HG02678 (cell line): ENCODE measurements at regions not wholly inside any gene's neighbourhood (a gene's known extent, or its start where the extent isn't known, plus 50 kb on each side); places are given as distances from the start of the nearest gene placed in this dataset.
"Not testable (repeated sequence)": the region's sequence is repeated elsewhere in the genome, so short reads cannot be mapped to it uniquely, and the experiment has no call there.

Source experiments
- ATAC-seq: cut with Tn5 transposase; IDR thresholded peaks from one replicate; pipeline ENCODE4 v1.9.1; 2021; ENCODE audit warnings: mild to moderate bottlenecking, moderate library complexity; ENCODE audit not compliant: unreplicated experiment

DNA sequence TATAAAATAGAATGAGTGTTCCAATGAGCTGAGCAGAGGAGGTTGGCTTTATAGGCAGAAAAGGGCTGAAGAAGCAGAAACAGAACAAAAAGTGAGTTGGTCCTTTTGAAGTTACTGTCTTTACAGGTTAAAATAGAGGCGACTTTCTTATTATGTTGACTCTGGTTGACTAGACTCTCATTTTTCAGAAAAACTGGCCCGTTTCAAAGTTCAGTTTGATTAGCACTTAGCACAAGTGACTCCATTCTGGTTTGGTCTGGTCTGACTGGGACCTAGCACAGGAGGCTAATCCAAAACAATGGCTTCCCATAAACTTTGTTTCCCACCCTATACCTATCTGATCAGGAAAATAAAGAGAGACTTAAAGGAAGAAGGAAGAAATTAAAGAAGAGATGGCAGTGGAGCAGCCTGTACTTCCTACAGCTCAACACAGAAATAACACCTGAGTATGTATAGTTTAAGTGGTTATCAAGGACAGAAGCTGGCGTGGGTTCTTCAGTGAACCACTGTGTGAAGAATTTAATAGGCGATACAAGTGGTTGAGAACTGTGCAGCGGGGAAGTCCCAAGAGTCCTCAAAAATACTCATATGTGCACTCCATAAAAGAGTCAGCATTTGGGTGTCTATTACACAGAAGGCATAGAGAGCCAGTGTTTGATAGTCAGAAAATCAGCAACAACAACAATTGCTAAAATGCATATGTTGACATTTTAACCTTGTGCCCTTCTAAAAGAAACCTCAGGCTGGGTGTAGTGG lies 554.8 kb upstream of the HTR2C start:
- no peak for ATAC-seq

DNA sequence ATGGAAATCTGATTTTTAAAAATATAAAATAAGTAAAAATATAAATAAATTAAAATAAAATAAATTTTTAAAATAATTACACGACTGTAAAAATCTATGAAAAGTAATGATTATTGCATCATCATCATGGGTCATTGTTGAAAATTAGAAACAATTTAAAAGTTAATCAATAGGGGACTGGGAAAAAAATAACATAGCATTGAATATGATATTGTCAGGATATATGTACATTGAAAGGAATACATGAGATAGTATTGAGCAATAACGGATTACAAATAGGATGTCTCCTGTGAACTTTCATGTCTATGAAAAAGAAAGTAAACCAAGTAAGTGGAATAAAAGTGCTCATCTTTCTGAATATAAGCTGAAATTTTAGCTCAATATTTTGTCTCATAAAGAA lies 566.8 kb upstream of the HTR2C start:
- no peak for ATAC-seq

DNA sequence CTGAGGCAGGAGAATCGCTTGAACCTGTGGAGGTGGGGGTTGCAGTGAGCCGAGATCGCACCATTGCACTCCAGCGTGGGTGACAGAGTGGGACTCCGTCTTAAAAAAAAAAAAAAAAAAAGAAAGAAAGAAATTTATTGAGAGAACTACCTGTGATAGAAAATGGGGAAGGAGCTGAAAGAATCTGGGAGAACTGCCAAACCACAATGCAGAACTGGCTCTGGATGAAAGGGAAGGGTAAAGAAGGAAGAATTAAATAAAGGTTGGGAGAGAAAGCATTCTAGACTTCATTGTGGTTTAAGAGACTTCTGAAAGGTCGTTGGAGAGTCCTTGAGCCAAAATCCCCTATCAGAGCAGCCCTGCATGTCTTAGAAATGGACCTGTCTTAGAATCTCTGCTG lies 567.9 kb upstream of the HTR2C start:
- no peak for ATAC-seq

DNA sequence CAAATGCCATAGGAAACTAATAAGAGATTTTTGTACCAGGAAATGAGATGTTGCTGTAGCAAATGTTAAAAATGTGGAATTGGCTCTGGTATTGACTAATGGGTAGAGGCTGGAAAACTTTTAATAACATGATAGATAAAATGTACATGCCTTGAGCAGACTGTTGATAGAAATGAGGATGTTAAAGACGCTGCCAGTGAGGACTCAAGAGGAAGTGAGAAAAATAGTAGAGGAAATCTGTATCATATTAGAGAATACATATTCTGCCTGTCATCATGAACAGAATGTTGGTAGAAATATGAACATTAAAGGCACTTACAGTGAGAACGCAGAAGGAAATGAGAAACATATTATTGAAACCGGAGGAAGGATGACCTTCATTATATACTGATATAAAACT lies 577.2 kb upstream of the HTR2C start:
- no peak for ATAC-seq

DNA sequence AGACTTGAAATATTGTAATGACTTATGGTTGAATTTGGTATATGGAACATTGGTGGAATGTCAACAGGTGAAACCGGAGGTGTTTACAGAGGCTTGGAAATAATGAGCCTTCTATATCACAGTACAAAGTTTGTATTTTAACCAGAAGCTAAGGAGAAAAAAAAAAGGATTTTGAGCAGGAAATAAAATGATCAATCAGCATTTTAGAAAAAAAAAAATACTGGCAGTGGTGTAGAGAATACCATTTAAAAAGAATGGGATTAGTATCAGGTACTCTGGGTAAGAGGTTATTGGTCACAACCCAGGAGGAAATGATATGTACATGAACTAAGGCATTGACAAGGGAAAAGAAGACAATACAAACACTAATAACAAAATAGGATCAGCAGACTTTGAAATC lies 587.1 kb upstream of the HTR2C start:
- ATAC-seq: no peak

DNA sequence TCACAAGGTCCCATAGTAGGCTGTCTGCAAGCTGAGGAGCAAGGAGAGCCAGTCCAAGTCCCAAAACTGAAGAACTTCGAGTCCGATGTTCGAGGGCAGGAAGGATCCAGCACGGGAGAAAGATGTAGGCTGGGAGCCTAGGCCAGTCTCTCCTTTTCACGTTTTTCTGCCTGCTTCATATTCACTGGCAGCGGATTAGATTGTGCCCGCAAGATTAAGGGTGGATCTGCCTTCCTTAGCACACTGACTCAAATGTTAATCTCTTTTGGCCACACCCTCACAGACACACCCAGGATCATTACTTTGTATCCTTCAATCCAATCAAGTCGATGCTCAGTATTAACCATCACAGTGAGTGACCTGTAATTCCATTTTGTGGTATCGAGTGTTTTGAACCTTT lies 592.2 kb upstream of the HTR2C start:
- ATAC-seq: not testable (repeated sequence)

DNA sequence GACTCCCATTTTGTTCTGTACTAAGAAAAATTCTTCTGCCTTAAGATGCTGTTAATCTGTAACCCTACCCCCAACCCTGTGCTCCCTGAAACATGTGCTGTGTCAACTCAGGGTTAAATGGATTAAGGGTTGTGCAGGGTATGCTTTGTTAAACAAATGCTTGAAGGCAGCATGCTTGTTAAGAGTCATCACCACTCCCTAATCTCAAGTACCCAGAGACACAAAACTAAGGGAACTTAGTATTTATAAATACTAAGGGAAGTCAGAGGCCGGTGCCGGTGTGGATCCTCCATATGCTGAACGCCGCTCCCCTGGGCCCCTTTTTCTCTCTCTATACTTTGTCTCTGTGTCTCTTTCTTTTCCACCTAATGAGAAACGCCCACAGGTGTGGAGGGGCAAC lies 593.2 kb upstream of the HTR2C start:
- not testable (repeated sequence) for ATAC-seq

DNA sequence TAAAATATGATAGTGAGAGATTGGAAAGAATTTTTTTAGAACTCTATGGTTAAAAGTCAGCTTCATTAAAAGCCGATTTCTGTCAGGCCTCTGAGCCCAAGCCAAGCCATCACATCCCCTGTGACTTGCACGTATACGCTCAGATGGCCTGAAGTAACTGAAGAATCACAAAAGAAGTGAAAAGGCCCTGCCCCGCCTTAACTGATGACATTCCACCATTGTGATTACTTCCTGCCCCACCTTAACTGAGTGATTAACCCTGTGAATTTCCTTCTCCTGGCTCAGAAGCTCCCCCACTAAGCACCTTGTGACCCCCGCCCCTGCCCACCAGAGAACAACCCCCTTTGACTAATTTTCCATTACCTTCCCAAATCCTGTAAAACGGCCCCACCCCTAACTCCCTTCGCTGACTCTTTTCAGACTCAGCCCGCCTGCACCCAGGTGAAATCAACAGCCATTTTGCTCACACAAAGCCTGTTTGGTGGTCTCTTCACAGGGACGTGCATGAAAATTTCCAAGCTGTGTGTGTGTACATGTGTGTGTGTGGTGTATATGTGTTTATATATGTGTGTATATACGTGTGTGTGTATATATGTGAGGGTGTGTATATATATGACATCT lies 595.5 kb upstream of the HTR2C start:
- not testable (repeated sequence) for ATAC-seq

DNA sequence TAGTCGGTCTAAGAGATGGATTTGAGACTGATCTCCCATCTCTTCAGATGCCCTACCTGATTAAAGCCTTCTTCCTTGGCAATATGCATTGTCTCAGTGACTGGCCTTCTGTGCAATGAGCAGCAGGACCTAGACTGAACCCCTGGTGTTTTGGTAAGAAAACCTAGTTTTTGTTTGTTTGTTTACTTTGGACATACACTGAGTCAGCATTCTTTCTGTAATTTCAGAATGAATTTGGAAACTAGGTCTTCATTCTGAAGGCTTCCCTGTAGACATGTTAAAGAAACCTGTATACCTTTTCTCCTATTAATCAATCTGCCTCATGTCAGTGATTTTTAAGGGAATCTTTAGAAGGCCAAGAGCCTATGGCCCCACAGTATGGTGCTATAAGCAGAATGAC lies 597.5 kb upstream of the HTR2C start:
- ATAC-seq: no peak

DNA sequence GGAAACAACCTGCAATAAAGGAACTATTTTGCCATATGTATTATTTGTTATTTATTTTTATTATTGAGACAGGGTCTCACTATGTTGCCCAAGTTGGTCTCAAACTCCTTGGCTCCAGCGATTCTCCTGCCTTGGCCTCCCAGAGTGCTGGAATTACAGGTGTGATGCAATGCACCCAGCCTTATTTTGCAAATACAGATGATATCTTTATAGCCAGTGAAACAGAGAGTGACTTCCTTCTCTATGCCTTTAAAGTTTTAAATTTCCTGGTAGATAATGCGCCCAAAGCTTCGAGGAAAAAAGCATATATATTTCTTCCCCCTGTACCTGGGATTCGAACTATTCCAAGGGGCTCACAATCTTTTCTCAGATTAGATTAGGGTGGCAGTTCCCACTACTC lies 601.1 kb upstream of the HTR2C start:
- no peak for ATAC-seq

DNA sequence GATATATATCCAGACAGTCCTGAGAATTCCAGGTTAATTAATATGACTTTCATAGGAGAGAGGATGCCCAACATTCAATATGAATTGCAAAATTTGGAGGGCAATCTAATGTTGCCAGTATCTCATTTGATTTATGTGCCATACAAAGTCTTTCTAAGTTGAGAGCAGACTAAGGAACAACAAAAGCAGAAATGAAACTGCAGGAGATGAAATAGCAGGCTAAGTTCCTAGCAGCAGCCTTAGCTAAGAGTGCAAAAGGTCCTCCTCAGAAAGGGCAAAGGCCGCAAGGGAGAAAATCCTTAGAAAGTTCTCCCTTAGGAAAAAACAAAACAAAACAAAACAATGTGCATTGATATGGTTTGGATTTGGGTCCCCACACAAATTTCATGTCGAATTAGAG lies 602.9 kb upstream of the HTR2C start:
- ATAC-seq: no peak

DNA sequence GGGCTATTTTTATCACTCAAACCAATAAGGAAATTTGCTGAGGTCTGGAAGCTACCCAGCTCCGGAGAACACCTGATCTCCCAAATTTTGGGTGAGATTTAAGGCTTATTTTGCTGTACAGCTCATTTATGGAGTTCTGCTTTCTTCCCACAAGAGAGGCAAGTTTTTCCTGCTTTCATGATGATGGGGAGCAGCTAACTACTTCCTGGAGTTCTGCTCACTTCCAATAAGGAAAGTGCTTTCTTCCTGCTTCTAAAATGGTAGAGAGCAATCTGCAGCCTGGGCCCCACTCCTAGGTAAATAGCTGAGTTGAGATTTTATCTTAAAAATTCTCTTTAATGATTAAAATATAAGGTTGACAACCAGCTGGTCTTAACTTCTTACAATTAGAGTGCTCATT lies 606.0 kb upstream of the HTR2C start:
- ATAC-seq: no peak

DNA sequence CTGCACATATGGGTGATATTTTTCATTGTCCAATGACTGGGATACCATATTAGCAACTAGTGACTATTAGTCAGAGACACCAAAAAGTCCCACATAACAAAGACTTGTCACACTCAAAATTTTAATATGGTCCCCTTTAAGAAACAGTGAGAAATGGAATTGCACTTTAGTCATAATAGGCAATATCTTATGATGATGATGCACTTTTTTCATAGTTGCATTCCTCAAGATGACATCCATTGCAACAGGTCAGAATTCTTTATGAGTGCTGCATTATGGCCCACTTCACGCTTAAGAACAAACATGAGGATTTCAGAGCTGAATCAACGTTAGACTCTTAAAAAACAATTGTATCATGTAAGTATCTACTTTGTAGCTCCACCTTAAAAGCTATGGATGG lies 608.4 kb upstream of the HTR2C start:
- no peak for ATAC-seq

DNA sequence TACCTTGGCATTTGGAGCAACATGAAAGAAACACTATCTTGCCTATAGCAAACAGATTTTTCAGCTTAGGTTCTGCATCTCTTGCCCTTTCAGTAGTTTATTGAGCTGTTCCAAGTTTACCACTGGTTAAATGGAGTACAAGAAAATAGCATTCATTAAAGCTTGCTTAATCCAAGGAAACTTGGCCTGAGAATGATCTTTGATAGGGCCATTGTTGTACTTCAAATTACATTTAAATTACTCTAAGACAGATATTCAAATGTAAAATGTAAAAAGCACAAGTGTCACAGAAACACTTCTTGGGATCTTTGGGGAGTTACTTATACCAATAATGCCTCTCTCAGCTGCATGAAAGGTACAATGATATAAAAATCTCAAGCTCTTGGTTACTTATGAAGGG lies 609.0 kb upstream of the HTR2C start:
- no peak for ATAC-seq

DNA sequence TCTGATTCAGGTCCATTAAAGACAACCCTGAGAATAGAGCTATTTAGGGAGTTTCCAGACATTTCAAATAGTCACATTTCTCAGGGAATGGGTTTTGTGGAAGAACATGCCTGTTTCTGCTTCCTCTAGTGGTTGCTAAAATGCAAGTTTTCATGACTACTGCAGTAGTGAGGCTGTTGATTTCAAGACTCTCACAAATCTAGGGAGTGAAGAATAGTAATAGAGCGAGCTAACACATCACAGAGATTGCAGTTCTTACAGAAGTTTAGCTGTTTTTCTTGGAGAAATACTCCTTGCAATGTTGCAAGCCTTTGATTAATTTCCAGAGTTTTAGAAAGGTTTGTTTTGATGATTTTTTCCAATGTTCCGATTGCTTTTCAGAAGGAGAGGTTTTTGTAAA lies 610.2 kb upstream of the HTR2C start:
- ATAC-seq: no peak

DNA sequence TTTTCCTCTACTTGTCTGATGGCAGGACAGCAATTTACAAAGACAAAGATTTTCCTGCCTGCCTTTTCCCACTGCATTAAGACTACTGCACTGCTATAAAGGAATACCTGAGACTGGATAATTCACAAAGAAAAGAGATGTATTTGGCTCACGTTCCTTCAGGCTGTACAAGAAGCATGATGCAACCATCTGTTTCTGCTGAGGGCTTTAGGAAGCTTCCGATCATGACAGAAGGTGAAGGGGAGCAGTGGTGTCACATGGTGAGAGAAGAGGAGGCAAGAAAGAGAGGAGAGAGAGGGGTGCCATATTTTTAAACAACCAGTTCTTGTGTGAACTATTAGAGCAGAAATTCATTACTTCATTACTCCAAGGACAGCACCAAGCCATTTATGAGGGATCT lies 617.1 kb upstream of the HTR2C start:
- no peak for ATAC-seq

DNA sequence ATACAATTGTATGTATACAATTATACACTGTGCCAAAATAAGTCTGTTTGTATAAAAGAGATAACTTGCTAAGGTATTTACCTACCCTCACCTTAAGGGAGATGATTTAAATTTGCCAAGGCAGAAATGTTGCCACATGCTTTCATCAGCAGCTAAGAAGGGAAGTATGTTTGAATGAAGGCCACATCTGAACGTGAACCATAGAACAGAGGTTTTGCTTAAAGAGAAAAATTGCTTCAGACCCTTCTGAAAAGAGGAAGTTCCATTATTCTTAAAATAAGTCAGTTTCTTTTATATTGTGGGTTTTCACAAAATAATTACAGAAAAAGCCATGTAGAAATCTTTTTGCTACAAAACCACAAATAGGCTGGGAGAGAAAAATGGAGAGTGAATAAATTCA lies 621.5 kb upstream of the HTR2C start:
- ATAC-seq: no peak

DNA sequence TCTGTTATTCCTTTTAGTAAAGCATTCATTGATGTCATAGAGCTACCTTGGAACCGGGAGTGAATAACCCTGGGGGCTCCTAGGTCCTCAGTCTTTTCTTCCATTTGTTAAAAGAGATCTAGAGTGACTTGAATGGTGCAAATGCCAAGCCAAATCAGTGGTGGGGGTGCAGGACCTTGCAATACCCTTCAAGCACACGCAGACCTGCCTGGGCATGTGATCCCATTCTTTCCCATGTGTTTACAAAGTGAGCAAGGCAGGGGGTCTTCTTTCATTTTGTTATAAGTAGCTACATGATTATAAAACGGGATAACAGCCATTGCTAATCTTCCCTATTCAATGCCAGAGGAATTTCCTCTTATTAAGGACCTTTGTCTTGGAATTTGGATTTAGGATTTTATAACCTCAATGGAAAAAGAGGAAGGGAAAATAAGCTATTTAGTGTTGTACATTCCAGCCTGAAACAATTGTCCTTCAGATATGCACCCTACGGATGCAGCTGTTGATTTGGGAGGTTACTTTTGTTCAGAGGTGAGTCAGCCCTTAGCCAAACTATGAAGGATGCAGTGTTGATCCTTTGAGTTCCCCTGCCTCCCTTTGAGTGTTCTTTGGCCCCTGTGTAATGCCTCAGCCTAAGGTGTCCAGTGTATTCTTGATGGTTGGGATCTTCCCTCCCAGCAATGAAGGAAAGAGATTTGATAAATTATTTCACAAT lies 623.8 kb upstream of the HTR2C start:
- no peak for ATAC-seq

DNA sequence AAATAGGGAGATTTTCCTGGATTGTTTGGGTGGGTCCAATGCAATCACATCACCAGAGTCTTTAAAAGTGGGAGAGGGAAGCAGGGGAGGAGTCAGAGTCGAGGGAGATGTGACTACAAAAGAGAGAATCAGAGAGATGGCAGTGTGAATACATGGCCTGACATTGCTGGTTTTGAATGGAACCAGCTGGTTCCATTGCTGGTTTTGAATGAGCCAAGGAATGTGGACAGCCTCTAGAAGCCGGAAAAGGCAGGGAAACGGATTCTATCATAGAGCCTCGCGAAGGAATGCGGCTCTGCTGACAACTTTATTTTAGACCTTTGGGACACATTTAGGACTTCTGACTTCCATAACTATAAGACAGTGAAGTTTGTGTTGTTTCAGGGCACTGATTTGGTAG lies 627.0 kb upstream of the HTR2C start:
- ATAC-seq: no peak

DNA sequence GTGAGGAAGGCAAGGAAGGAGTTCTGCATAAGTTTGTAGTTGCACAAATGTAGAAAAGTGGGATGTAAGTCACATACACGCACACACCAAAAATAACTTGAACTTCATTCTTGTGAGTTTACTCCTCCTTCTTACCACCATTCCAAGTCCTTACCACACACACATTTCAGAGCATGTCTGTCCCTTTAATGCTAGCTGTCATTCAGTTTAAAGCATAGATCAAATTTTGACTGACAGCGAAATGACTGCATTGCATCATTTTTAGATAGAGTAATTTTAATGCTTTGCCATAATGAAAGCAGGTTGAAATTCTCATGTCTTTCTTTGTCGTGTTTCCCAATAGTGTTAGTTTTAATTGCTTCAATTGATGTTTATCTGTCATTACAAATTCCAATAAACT lies 629.6 kb upstream of the HTR2C start:
- no peak for ATAC-seq

DNA sequence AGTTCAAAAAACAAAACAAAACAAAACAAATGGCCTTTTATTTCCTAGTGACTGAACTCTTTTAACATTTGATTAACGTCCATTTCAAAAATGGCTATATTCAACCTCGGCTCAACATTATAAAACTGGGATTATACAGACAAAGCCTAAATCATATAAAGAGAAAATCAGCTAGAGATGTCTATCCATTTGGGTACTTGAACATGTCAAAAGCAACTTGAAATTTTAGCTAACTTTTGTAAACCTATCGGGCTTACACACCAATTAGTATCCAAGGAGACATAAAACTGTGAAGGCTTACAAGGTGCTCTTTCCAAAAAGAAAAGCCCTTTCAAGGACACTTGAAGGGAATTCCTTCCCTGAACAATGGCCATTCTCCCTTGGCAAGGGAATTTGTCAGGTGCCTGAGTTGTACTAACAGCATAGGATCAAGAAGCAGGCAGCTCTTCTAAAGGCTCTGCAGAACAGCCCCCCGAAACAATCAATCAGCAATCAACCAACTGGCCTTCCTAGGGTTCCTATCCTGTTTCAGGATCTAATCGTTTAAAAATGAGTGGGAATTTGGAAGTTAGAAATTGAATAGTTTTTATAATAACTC lies 633.7 kb upstream of the HTR2C start:
- no peak for ATAC-seq

DNA sequence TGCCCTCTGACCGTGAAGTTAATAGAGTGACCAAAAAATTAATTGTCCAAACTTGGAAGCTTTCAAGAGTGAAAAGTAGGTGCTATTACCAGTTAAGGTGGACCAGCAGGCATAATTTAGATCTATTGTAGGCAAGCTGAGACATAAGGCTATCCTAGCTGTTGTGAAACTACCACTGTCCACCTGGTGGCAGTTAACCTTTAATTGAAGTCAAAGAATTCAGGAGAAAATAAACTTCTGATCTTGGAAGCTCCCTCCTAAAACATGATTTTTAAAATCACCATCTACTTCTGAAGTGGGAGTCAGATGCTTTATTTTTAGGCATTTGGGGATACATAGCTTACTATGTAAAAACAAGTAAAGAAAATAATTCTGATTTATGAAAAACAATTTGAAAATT lies 636.3 kb upstream of the HTR2C start:
- no peak for ATAC-seq
